ENCODE measurements at regions not wholly inside any gene's neighbourhood (a gene's known extent, or its start where the extent isn't known, plus 50 kb on each side); places are given as distances from the start of the nearest gene placed in this dataset.
"Not testable (repeated sequence)": the region's sequence is repeated elsewhere in the genome, so short reads cannot be mapped to it uniquely, and the experiment has no call there.

GRCh38 chr2:87946644-87947370 lies 69.5 kb downstream of the RNU2-63P start:
- not testable (repeated sequence) for TF ChIP-seq POLR2A (IDR thresholded peaks at IDR 0.05; ENCODE audit: low read depth, low read length); PAX5 (IDR thresholded peaks at IDR 0.05; ENCODE audit: insufficient read depth, low read length, severe bottlenecking); TAF1 (IDR thresholded peaks at IDR 0.05; ENCODE audit: low read depth, low read length); POLR2AphosphoS5 (IDR thresholded peaks at IDR 0.05; ENCODE audit: low read depth, low read length); SPI1 (IDR thresholded peaks at IDR 0.05; ENCODE audit: low read depth, low read length)

Measured in GM12891 (cell line).